HEK293 (cell line): ENCODE measurements at regions not wholly inside any gene's neighbourhood (a gene's known extent, or its start where the extent isn't known, plus 50 kb on each side); places are given as distances from the start of the nearest gene placed in this dataset.

Experiments
- CTCF ChIA-PET: fragments of 350-600 bp; formaldehyde crosslinking; extraction: SDS; loops from one replicate; lab custom pipeline; 2021; ENCODE audit warnings: antibody characterized with exemption; lab: Yijun Ruan, JAX
- POLR2A ChIA-PET: fragments of 300-600 bp; formaldehyde crosslinking; extraction: SDS; loops from one replicate; lab custom pipeline; 2020; ENCODE audit warnings: antibody characterized with exemption, inconsistent platforms; lab: Yijun Ruan, JAX
- H3K27ac ChIP-seq: fragments of 200-500 bp; sonication (Bioruptor generic); 2 replicates; pipeline ENCODE4 v1.5.1; 2014; ENCODE audit warnings: low read depth, low read length, control low read depth, inconsistent platforms; ENCODE audit errors: extremely low read depth
- H3K36me3 ChIP-seq, 2 experiments: fragments of 200-500 bp in 1 of 2; sonication (Bioruptor generic) in 1 of 2; 1 replicate in 1 of 2; 2 replicates in 1 of 2; pipeline ENCODE4 v1.5.1; 2014 to 2017; ENCODE audit warnings: inconsistent platforms in 2 of 2, low read length in 2 of 2; ENCODE audit not compliant: control insufficient read depth in 2 of 2, insufficient read depth in 1 of 2
- H3K4me1 ChIP-seq: fragments of 200-500 bp; sonication (Bioruptor generic); 2 replicates; pipeline ENCODE4 v1.5.1; 2014; ENCODE audit warnings: mild to moderate bottlenecking, low read length, inconsistent platforms; ENCODE audit not compliant: control insufficient read depth, insufficient read depth
- H3K4me3 ChIP-seq: 2 replicates; pipeline ENCODE4 v1.5.1; 2011; ENCODE audit warnings: low read depth, mild to moderate bottlenecking, control low read depth, low read length, moderate library complexity
- H3K9me3 ChIP-seq: fragments of 200-500 bp; sonication (Bioruptor generic); 2 replicates; pipeline ENCODE4 v1.5.1; 2014; ENCODE audit warnings: low read depth, low read length, inconsistent platforms; ENCODE audit not compliant: control insufficient read depth, insufficient read depth
- FEZF1 ChIP-seq: fragments of 450-650 bp; formaldehyde crosslinking; IDR thresholded peaks from 2 replicates; pipeline ENCODE4 v1.5.1; 2016; ENCODE audit warnings: missing biosample characterization, missing genetic modification characterization
- HOXC10 ChIP-seq: sonication (generic); formaldehyde crosslinking; IDR thresholded peaks from 2 replicates; pipeline ENCODE4 v1.8.1; 2023; ENCODE audit warnings: mild to moderate bottlenecking, missing genetic modification reagents
- IKZF3 ChIP-seq: fragments of 450-650 bp; IDR thresholded peaks from 2 replicates; pipeline ENCODE4 v1.5.0; 2018; ENCODE audit warnings: missing biosample characterization, mild to moderate bottlenecking, missing genetic modification characterization, moderate library complexity
- KLF17 ChIP-seq: fragments of 450-650 bp; formaldehyde crosslinking; IDR thresholded peaks from 2 replicates; pipeline ENCODE4 v1.5.1; 2016; ENCODE audit warnings: missing biosample characterization, missing genetic modification characterization
- PATZ1 ChIP-seq: fragments of 450-650 bp; formaldehyde crosslinking; IDR thresholded peaks from 2 replicates; pipeline ENCODE4 v1.5.1; 2016; ENCODE audit warnings: missing biosample characterization, missing genetic modification characterization
- PRDM10 ChIP-seq: fragments of 450-650 bp; formaldehyde crosslinking; IDR thresholded peaks from 2 replicates; pipeline ENCODE4 v1.5.1; 2016; ENCODE audit warnings: missing biosample characterization, missing genetic modification characterization
- SALL2 ChIP-seq: fragments of 450-650 bp; formaldehyde crosslinking; IDR thresholded peaks from 2 replicates; pipeline ENCODE4 v1.5.0; 2017; ENCODE audit warnings: missing biosample characterization, mild to moderate bottlenecking, missing genetic modification characterization, borderline replicate concordance
- TRIM28 ChIP-seq: IDR thresholded peaks from 2 replicates; pipeline ENCODE4 v1.6.1; 2011; ENCODE audit warnings: low read length, control low read depth, borderline replicate concordance
- ZBTB20 ChIP-seq: fragments of 450-650 bp; formaldehyde crosslinking; IDR thresholded peaks from 2 replicates; pipeline ENCODE4 v1.5.1; 2016; ENCODE audit warnings: missing biosample characterization, missing genetic modification characterization
- ZBTB7A ChIP-seq: fragments of 450-650 bp; formaldehyde crosslinking; IDR thresholded peaks from 2 replicates; pipeline ENCODE4 v1.5.1; 2016; ENCODE audit warnings: low read depth, missing biosample characterization, missing genetic modification characterization
- ZNF10 ChIP-seq: fragments of 450-650 bp; formaldehyde crosslinking; IDR thresholded peaks from 2 replicates; pipeline ENCODE4 v1.5.1; 2017; ENCODE audit warnings: missing biosample characterization, missing genetic modification characterization
- ZNF140 ChIP-seq: fragments of 450-650 bp; formaldehyde crosslinking; IDR thresholded peaks from 2 replicates; pipeline ENCODE4 v1.5.1; 2016; ENCODE audit warnings: missing biosample characterization, missing genetic modification characterization
- ZNF19 ChIP-seq: fragments of 450-650 bp; formaldehyde crosslinking; IDR thresholded peaks from 2 replicates; pipeline ENCODE4; 2016; ENCODE audit warnings: missing biosample characterization, missing genetic modification characterization, low read depth
- ZNF202 ChIP-seq: fragments of 450-650 bp; formaldehyde crosslinking; IDR thresholded peaks from 2 replicates; pipeline ENCODE4 v1.5.1; 2016; ENCODE audit warnings: missing biosample characterization, missing genetic modification characterization, borderline replicate concordance
- ZNF214 ChIP-seq: fragments of 450-650 bp; formaldehyde crosslinking; IDR thresholded peaks from 2 replicates; pipeline ENCODE4 v1.5.1; 2017; ENCODE audit warnings: missing biosample characterization, mild to moderate bottlenecking, missing genetic modification characterization, borderline replicate concordance
- ZNF292 ChIP-seq: fragments of 450-650 bp; formaldehyde crosslinking; IDR thresholded peaks from 2 replicates; pipeline ENCODE4 v1.5.1; 2016; ENCODE audit warnings: low read depth, missing biosample characterization, missing genetic modification characterization, borderline replicate concordance
- ZNF37A ChIP-seq: fragments of 450-650 bp; IDR thresholded peaks from 2 replicates; pipeline ENCODE4 v1.5.1; 2018; ENCODE audit warnings: missing biosample characterization, missing genetic modification characterization
- ZNF404 ChIP-seq: fragments of 450-650 bp; formaldehyde crosslinking; IDR thresholded peaks from 2 replicates; pipeline ENCODE4 v1.5.1; 2017; ENCODE audit warnings: missing biosample characterization, missing genetic modification characterization
- ZNF433 ChIP-seq: fragments of 450-650 bp; formaldehyde crosslinking; IDR thresholded peaks from 2 replicates; pipeline ENCODE4 v1.5.1; 2016; ENCODE audit warnings: missing biosample characterization, missing genetic modification characterization, low read depth
- ZNF510 ChIP-seq: fragments of 450-650 bp; formaldehyde crosslinking; IDR thresholded peaks from 2 replicates; pipeline ENCODE4 v1.5.1; 2018; ENCODE audit warnings: mild to moderate bottlenecking, missing genetic modification characterization, missing biosample characterization; ENCODE audit not compliant: insufficient replicate concordance
- ZNF513 ChIP-seq: fragments of 450-650 bp; IDR thresholded peaks from 2 replicates; pipeline ENCODE4 v1.5.1; 2018; ENCODE audit warnings: missing biosample characterization, missing genetic modification characterization
- ZNF580 ChIP-seq: fragments of 450-650 bp; formaldehyde crosslinking; IDR thresholded peaks from 2 replicates; pipeline ENCODE4 v1.5.1; 2016; ENCODE audit warnings: missing biosample characterization, missing genetic modification characterization
- ZNF670 ChIP-seq: fragments of 450-650 bp; formaldehyde crosslinking; IDR thresholded peaks from 2 replicates; pipeline ENCODE4 v1.5.1; 2016; ENCODE audit warnings: missing biosample characterization, missing genetic modification characterization, low read depth
- ZNF843 ChIP-seq: fragments of 450-650 bp; formaldehyde crosslinking; IDR thresholded peaks from 2 replicates; pipeline ENCODE4 v1.5.1; 2016; ENCODE audit warnings: missing biosample characterization, missing genetic modification characterization
- ZXDB ChIP-seq: fragments of 450-650 bp; formaldehyde crosslinking; IDR thresholded peaks from 2 replicates; pipeline ENCODE4 v1.5.1; 2016; ENCODE audit warnings: missing biosample characterization, missing genetic modification characterization

GRCh38 chrX:27924718-27925117, 56.5 kb downstream of the DCAF8L1 start:
- ChIA-PET POLR2A (no interaction called here), CTCF (no interaction called here)
- TF ChIP-seq ZNF37A (tag by site-specific recombination) (no peak), FEZF1 (tag by site-specific recombination) (no peak), ZNF513 (tag by site-specific recombination) (no peak), ZNF19 (tag by site-specific recombination) (no peak), ZNF202 (no peak), ZNF843 (no peak), ZBTB7A (no peak), ZNF140 (tag by site-specific recombination) (no peak), SALL2 (no peak), TRIM28 (no peak), PATZ1 (tag by site-specific recombination) (no peak), HOXC10 (CRISPR knock-in tag) (no peak), IKZF3 (tag by site-specific recombination) (no peak), ZNF10 (tag by site-specific recombination) (no peak), ZNF670 (tag by site-specific recombination) (no peak), ZNF404 (no peak)
- no peak overlapping the region for H3K4me3 ChIP-seq
- H3K27ac ChIP-seq: no peak overlapping the region
- no peaks in the 10 kb centered on the region for H3K4me1 ChIP-seq
- no peaks in the 10 kb centered on the region for H3K9me3 ChIP-seq
- no peaks in the 10 kb centered on the region for H3K36me3 ChIP-seq

- H3K9me3 ChIP-seq: no peaks in the 10 kb centered on the region
- H3K4me3 ChIP-seq: no peak overlapping the region
- TF ChIP-seq KLF17 (no peak), ZNF433 (no peak), ZNF580 (tag by site-specific recombination) (no peak)
- TF ChIP-seq, all 188 proteins: peak for 0
- H3K27ac ChIP-seq: no peak overlapping the region
- ChIA-PET POLR2A (no interaction called here), CTCF (no interaction called here)
- H3K4me1 ChIP-seq: no peaks in the 10 kb centered on the region
- H3K36me3 ChIP-seq: no peaks in the 10 kb centered on the region
Observed at GRCh38 chrX:27924261-27924660, 57.0 kb downstream of the DCAF8L1 start.

GRCh38 chrX:27918799-27919198, 62.5 kb downstream of the DCAF8L1 start:
- POLR2A ChIA-PET: no interaction called here
- H3K36me3 ChIP-seq: no peaks in the 10 kb centered on the region
- TF ChIP-seq ZNF510 (no peak), PRDM10 (no peak), ZXDB (tag by site-specific recombination) (no peak), ZBTB20 (tag by site-specific recombination) (no peak), ZNF292 (no peak), ZNF214 (no peak)

More at GRCh38 chrX:27918799-27919198, 62.5 kb downstream of the DCAF8L1 start:
- CTCF ChIA-PET: interaction anchor here (0.6 to 0.7 kb wide), 2 partner anchors 1244 to 1507 kb away, joined by 3 read pairs; no protein-coding TSS in a partner anchor
- H3K9me3 ChIP-seq: no peaks in the 10 kb centered on the region
- no peak overlapping the region for H3K27ac ChIP-seq
- H3K4me1 ChIP-seq: no peaks in the 10 kb centered on the region
- no peak overlapping the region for H3K4me3 ChIP-seq
